H1 (cell line): ENCODE measurements at regions not wholly inside any gene's neighbourhood (a gene's known extent, or its start where the extent isn't known, plus 50 kb on each side); places are given as distances from the start of the nearest gene placed in this dataset.

ENCODE experiments used
- MAX ChIP-seq: IDR thresholded peaks from 2 replicates; pipeline ENCODE4 v1.6.1; 2012; ENCODE audit warnings: inconsistent platforms

- no peak for TF ChIP-seq MAX
Observed at GRCh38 chrX:129139837-129140598, 383.3 kb downstream of the SMARCA1 start (continued).
